OCI-LY1 (cell line): ENCODE measurements at regions not wholly inside any gene's neighbourhood (a gene's known extent, or its start where the extent isn't known, plus 50 kb on each side); places are given as distances from the start of the nearest gene placed in this dataset.

ENCODE experiments used
- CTCF ChIP-seq: fragments of 200-600 bp; sonication (generic), shearing (Covaris generic); IDR thresholded peaks from 2 replicates; pipeline ENCODE4 v1.5.1; 2017; ENCODE audit warnings: mild to moderate bottlenecking, antibody characterized with exemption, low read length, moderate library complexity, mixed read lengths
- EZH2 ChIP-seq: fragments of 200-600 bp; sonication (generic), shearing (Covaris generic); IDR thresholded peaks from 2 replicates; pipeline ENCODE4 v1.8.0; 2017; ENCODE audit warnings: borderline replicate concordance, mixed run types, mild to moderate bottlenecking, antibody characterized with exemption, low read length, moderate library complexity, mixed read lengths

GRCh38 chr2:190005513-190005912 is 57.0 kb downstream of the MSTN start:
- TF ChIP-seq CTCF (no peak), EZH2 (no peak)
